G401 (cell line): ENCODE measurements at regions not wholly inside any gene's neighbourhood (a gene's known extent, or its start where the extent isn't known, plus 50 kb on each side); places are given as distances from the start of the nearest gene placed in this dataset.
A peak's percentile ranks its signal among the peaks of the same experiment; 100 is the strongest.
"Not testable (repeated sequence)": the region's sequence is repeated elsewhere in the genome, so short reads cannot be mapped to it uniquely, and the experiment has no call there.

Experiments used
- DNase-seq: peaks from one replicate; pipeline ENCODE4 v3.0.0-alpha.2; 2015; ENCODE audit warnings: low spot score
- in situ Hi-C: cut with HindIII; loops from 2 replicates; pipeline ENCODE4 v1.10.0; 2016; ENCODE audit warnings: low sequenced_read_pairs, mixed read lengths

DNA sequence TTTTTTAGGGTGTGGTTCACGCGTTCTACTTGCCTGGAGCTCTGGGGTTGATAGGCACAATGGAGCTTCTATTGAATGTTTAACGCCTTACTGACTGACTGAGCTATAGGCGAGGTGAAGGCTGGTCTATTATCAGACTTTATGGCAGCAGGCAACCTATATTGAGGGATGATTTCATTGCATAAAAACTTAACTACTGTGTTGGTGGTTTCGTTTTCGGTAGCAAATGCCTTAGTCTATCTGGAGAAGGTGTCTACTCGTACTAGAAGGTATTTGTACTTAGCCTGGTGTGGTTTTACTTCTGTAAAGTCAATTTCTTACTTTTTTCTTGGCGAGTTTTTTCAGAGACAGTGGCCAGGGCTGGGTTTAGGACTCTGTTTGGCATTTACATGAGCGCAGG is 162.0 kb upstream of the FRG2C start:
- DNase-seq, in situ Hi-C loops: not testable (repeated sequence)

DNA sequence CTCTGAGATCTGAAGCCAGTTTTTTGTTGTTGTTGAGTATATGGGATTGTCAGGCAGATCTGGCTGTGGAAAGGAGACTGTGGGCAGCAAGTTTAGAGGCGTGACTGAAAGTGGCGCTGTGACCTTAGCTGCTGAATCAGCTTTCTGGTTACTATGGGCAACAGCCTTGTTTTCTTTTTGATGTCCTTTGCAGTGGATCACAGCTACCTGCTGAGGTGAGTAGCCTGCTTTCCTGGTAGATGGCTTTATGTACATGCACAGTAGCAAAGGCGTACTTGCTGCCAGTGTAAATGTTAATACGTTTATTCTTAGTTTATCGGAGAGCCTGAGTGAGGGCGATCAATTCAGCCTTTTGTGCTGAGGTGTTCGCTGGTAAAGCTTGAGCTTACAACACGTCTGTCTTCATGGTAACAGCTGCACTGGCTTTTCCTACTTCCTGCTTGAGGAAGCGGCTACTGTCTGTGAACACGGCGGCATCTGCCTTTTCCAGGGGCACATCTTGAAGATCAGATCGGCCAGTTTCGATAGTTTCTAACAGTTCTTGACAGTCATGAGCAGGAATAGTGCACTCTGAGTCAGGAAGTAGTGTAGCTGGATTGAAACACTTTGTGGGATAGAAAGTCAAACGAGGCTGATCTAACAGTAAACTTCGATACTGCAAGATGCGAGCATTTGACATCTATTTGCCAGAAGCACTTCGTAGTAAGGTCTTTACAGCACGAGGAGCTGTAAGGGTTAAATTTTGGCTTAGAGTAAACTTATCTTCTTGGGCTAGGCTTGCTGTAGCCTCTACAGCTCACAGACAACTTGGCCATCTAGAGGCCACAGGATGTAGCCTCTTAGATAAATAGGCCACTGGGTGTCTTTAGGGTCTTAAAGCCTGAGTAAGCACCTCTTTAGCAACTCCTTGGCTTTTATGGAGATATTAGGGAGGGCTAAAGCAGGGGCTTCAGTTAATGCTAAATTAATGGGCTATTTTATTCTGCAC is 161.1 kb upstream of the FRG2C start:
- in situ Hi-C loops, DNase-seq: not testable (repeated sequence)

- in situ Hi-C loops, result no loop called here
- DNase-seq, result no peak
Measured at GRCh38 chr3:75506603-75507002, 157.5 kb upstream of the FRG2C start.

DNA sequence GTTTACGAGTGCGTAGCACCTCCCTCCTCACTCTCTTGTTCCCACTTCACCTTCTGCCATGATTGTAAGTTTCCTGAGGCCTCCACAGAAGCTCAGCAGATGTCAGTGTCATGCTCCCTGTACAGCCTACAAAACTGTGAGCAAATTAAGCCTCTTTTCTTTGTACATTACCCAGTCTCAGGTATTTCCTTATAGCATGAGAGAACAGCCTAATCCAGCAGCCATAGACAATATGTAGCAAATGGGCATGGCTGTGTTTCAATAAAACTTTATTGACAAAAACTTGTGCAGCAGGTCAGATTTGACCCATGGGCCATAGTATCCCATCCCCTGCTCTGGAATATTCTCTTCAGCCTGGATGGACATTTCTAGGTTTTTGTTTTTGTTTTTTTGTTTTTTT is 156.2 kb upstream of the FRG2C start:
- DNase-seq, in situ Hi-C loops: not testable (repeated sequence)

- in situ Hi-C loops, DNase-seq: not testable (repeated sequence)
Measured at GRCh38 chr3:75527657-75528056, 136.5 kb upstream of the FRG2C start.

GRCh38 chr3:75552095-75552494 is 112.0 kb upstream of the FRG2C start:
- in situ Hi-C loops, result not testable (repeated sequence)

GRCh38 chr3:75564427-75564826 is 99.7 kb upstream of the FRG2C start:
- DNase-seq, in situ Hi-C loops: not testable (repeated sequence)

More at GRCh38 chr3:75552095-75552494, 112.0 kb upstream of the FRG2C start:
- peak; percentile 2 for DNase-seq

- in situ Hi-C loops, result not testable (repeated sequence)
Measured at GRCh38 chr3:75572303-75572702, 91.8 kb upstream of the FRG2C start.

GRCh38 chr3:75579091-75579490 is 85.0 kb upstream of the FRG2C start:
- DNase-seq, in situ Hi-C loops: not testable (repeated sequence)

More at GRCh38 chr3:75572303-75572702, 91.8 kb upstream of the FRG2C start:
- not testable (repeated sequence) for DNase-seq

- in situ Hi-C loops, result not testable (repeated sequence)
Measured at GRCh38 chr3:75579536-75579935, 84.6 kb upstream of the FRG2C start.

DNA sequence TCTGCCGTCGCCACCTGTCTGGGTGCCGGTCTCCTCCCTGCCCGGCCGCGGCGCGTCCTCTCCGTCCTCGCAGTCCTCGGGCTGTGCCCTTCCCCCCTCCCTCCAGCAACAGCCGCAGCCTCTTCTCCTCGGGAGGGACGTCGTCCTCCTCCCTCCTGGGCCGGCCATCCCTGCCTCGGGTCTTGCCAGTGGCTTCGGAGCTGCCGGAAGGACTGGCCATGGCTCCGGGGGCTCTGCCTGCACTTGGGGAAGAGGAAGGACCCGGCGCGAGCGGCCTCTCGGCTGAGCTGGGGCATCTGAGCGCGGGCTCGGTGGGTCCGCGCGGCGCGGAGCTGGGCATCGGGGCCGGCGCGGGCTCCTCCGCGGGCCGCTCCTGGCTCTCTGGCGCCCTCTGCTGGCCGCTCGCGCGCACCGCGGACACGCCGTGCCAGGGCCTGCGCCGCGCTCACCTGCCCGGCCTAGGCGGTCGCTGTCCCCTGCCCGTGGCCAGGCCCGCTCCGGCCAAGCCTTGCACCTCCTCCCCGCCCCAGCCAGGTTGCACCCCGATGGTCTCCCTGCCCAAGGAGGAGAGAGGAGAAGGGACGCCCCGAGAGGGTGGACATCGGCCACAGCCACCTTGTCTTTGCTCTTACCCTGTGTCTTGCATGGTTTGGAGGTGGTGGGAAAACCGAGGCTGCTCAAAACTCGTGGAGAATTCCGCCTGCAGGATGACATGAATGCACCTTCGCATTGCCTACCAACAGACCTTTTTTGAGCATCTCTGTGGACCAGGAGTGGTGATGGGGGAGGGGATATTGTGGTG is 83.9 kb upstream of the FRG2C start:
- in situ Hi-C loops, result not testable (repeated sequence)
- DNase-seq, result peak; percentile 27

More at GRCh38 chr3:75579536-75579935, 84.6 kb upstream of the FRG2C start:
- not testable (repeated sequence) for DNase-seq

DNA sequence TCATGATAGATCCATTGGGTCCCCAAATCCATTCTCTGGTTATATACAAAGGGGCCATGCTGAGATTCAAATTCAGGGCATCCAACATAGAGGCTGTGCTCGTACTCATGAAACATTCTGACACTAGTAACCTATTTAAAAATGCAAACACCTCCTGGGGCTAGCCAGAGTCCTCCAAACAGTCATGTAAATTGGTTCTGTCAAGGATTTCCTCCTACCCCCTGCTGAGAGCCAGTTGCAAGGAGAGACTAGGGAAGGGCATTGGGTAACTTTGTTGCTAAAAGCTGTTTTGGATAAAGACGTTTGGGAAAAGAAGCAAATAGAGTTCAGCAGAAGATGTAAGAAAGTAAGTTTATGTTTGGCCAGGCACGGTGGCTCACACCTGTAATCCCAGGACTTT is 81.6 kb upstream of the FRG2C start:
- DNase-seq, in situ Hi-C loops: not testable (repeated sequence)

DNA sequence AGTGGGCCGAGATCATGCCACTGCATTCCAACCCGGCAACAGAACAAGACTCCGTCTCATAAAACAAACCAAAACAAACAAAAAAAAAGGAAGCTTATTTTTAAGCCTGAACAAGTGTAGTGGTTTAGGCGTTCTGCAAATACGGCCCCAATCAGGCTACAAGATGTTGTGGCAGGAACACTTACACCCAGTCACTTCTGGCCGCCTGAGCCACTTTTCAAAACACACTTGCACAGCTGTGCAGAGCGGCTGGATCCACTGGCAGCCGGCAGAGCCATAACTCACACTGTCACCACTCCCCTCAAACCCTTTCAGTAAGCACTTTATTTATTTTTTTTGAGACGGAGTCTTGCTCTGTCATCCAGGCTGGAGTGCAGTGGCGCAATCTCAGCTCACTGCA is 81.0 kb upstream of the FRG2C start:
- in situ Hi-C loops, DNase-seq: not testable (repeated sequence)

DNA sequence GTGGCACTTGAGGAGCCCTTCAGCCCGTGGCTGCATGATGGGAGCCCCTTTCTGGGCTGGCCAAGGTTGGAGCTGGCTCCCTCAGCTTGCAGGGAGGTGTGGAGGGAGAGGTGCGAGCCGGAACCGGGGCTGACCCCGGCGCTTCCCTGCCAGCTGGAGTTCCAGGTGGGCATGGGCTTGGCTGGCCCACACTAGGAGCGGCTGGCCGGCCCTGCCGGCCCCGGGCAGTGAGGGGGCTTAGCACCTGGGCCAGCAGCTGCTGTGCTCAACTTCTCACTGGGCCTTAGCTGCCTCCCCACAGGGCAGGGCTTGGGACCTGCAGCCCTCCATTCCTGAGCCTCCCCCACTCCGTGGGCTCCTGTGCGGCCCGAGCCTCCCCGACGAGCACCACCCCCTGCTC is 76.4 kb upstream of the FRG2C start:
- in situ Hi-C loops, result not testable (repeated sequence)

DNA sequence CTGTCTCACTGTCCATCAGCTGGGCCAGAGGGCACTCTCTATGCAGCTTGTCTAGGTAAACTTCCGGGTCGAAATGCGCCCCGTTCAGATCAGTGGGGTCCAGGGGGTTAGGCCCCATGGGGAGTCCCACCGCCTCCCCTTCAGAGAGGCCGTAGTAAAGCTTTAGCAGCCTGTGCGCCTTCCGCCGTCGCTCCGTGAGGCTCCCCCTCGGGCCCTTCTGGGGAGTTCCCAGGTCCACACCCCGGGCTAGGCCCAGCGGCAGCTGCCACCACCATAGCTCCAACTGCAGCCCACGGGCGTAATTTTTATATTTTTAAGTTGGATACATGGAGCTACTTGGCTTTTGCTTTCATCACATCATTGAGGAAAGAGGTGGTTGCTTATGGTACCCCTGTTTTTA is 73.7 kb upstream of the FRG2C start:
- in situ Hi-C loops, DNase-seq: not testable (repeated sequence)

More for the DNA sequence above, 76.4 kb upstream of the FRG2C start:
- not testable (repeated sequence) for DNase-seq

GRCh38 chr3:75604286-75604934 is 59.7 kb upstream of the FRG2C start:
- DNase-seq, result peak; percentile 17
- in situ Hi-C loops, result not testable (repeated sequence)

- DNase-seq, in situ Hi-C loops: not testable (repeated sequence)
Measured at GRCh38 chr3:75607996-75608395, 56.1 kb upstream of the FRG2C start.

GRCh38 chr3:75609598-75609997 is 54.5 kb upstream of the FRG2C start:
- in situ Hi-C loops, DNase-seq: not testable (repeated sequence)

- in situ Hi-C loops, result no loop called here
- DNase-seq, result no peak
Measured at GRCh38 chr3:75610773-75611172, 53.4 kb upstream of the FRG2C start.
